ENCODE measurements at regions not wholly inside any gene's neighbourhood (a gene's known extent, or its start where the extent isn't known, plus 50 kb on each side); places are given as distances from the start of the nearest gene placed in this dataset.

- TF ChIP-seq CTCF (IDR thresholded peaks at IDR 0.05) (no peak), POLR2A (IDR thresholded peaks at IDR 0.05) (no peak)
Observed at GRCh38 chr4:65217179-65217578, 453.1 kb downstream of the EPHA5 start.

All from right lobe of liver (tissue), 4 donors.